Glomerular visceral epithelial cell (primary cell): ENCODE measurements at regions not wholly inside any gene's neighbourhood (a gene's known extent, or its start where the extent isn't known, plus 50 kb on each side); places are given as distances from the start of the nearest gene placed in this dataset.

Experiments
- DNase-seq: peaks from one replicate; pipeline ENCODE4 v3.0.0-alpha.2; 2016; ENCODE audit errors: extremely low spot score

DNA sequence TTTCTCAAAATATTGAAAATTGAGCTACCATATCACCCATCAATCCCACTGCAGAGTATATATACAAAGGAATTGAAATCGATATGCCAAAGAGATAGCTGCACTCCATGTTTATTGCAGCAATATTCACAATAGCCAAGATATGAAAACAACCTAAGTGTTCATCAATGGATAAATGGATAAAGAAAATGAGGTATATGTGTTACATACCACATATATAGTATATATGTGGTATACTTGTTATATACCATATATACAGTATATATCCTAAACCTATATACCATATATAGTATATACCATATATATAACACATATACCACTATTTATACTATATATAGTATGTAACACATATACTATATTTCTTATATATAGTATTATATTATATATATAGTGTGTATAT lies 313.3 kb downstream of the ZNF608 start:
- DNase-seq: no peak

- no peak for DNase-seq
Observed at GRCh38 chr5:124421584-124421983, 324.9 kb downstream of the ZNF608 start.

GRCh38 chr5:124420952-124421351 lies 325.5 kb downstream of the ZNF608 start:
- DNase-seq: no peak

- DNase-seq: no peak
Observed at GRCh38 chr5:124419531-124419930, 326.9 kb downstream of the ZNF608 start.

- DNase-seq: no peak
Observed at GRCh38 chr5:124418390-124418789, 328.0 kb downstream of the ZNF608 start.

DNA sequence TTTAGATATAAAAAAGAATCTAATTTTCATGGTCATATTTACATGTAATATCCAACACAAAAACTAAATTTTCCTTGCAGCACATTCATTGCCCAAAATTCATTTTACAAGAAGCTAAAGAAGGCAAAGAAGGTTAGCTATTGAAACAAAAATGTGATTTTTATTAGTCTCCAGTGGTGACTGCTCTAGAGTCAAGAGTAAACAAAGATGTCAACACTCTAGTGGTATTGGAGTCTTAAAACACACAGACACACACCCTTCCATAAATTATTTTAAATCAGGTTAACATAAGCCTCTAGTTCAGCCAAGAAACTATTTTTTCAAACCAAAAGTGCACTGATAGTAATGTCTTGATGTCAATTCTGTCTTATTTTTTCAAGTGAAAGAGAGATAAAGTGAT lies 329.2 kb downstream of the ZNF608 start:
- DNase-seq: no peak

GRCh38 chr5:124416627-124417026 lies 329.8 kb downstream of the ZNF608 start:
- no peak for DNase-seq

GRCh38 chr5:124414973-124415372 lies 331.5 kb downstream of the ZNF608 start:
- no peak for DNase-seq

DNA sequence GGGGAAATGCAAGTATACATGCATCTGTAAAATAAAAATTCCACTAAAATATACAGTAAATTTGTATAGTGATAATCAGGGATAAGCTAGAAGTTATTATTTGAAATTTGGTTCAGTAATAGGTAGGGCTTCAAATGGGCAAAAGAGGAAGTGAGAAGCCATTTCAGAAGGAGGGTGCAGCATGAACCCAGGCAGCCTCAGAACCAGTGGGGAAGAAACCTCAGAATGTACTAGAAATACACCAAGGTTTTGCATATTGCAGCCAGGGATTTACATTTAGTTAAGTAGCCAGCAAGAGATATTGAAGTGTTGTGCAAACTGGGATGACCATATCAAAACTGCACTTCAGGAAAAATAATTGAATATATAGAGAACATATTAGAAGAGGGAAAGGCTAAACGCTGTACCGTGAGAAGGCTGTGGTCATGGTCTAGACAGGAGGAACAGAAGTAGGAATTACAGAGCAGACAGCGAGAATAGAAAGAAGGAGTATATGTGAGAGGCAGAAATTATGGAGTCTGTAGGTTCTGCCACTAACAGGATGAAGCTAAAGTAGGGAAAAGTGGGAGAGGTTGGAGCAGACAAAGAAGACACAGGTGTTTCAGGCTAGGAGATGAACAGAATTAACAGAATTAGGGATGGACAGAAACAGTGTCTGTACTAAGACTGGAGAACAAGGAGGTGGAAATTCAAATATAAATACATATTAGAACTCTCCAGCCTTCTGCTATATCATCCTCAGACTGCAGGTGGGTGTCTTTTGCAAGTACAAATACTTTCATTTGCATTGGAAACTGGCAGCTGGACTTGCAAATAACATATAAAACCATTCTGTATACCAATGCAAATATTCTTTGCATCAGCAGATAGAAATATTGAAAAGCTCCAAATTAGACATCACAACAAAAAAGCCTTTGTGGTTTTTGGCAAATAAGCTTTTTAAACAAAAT lies 335.6 kb downstream of the ZNF608 start:
- no peak for DNase-seq

DNA sequence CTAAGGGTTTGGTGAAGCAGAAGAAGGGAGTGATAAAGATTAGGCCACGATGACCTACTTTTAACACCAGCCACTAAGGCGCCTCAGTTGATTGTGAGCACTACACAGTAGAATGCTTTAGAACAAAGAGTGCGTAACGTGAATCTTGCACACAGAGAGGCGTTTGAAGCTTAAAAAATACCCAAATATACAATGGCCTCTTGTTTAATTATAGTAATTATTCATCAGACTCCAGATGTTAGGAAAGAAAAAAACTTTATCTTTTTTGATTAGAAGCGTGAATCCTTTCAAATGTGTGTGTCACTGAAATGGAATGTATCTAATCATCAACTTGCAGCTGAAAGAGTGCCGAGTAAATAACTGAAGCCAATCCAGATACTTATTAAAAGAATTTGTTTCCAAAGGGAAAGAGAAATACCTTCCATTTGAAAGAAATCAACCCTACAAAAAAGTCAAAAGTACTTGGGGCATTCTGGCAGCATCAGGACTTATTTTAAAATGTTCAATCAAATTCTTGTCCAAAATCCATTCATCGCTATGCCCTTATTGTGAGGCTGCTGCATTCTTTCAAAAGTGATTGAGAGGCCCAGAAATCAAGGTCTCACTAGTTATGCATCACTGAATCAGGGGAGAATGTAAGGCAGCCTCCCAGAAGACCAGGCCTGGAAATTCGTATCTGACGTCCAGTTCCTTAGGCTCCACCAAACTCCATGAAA lies 337.5 kb downstream of the ZNF608 start:
- peak; percentile 42 for DNase-seq

GRCh38 chr5:124404796-124405195 lies 341.6 kb downstream of the ZNF608 start:
- DNase-seq: no peak

DNA sequence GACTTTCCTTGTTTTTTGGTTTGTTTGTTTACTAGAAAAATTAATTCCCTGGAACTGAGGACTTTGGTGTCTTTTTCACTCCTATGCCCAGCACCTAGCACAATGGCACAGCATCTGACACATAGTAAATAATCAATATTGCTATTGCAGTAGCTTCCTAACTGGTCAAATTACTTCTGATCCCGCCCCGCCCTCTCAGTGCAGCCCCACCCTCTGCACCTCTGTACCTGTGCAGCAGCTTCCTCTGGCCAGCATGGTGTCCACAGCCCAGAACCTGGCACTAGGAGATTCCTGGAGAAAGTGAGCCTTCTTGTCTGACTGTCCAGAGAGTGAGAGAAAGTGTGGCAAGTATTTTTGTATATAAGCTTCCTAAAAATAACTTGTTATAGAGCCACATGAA lies 343.2 kb downstream of the ZNF608 start:
- no peak for DNase-seq

DNA sequence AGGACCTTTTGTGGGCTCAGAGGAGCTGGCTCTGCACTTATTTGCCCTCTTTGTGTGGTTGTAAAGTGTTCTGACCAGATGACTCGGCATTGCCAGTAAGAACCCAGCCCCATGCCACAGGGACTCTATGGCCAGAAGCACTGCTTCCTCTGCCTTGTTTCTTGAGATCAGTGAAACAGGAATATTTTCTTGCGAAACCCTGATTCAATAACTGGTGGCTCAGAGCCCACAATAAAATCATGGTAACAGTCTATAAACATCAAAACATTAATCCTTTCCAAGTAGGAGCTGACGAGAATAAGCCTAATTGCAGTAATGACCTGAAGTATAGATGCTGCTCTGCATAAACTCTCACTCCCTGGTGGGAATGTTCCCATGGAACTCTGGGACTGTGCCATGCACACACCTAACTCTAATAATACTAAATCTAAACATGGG lies 344.3 kb downstream of the ZNF608 start:
- DNase-seq: peak; percentile 13

GRCh38 chr5:124401476-124402143 lies 344.8 kb downstream of the ZNF608 start:
- DNase-seq: no peak

DNA sequence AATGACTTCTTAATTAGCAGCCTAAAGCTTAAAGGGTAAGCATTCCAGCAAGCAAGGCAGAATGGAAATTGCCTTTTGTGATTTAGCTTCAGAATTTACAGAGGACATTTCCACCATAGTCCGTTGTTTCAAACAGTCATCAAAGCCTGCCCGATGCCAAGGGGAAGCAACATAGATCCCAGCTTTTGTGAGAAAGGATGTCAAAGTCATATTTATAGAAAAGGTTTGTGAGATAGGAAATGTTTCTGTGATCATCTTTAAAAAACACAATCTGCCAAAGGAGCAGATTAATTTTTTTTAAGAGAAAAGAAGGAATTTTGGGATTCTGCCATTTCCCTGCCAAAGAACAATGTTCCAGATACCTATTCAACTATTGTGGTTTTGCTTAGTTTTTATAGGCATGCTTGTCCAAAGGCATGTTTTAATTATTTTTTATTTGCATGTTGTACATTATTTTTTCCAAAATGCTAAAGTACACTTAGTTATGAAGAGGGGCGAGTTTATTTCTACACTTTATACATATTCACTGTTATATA lies 346.9 kb downstream of the ZNF608 start:
- no peak for DNase-seq

- DNase-seq: no peak
Observed at GRCh38 chr5:124398460-124398859, 348.0 kb downstream of the ZNF608 start.

GRCh38 chr5:124397317-124397716 lies 349.1 kb downstream of the ZNF608 start:
- DNase-seq: no peak

DNA sequence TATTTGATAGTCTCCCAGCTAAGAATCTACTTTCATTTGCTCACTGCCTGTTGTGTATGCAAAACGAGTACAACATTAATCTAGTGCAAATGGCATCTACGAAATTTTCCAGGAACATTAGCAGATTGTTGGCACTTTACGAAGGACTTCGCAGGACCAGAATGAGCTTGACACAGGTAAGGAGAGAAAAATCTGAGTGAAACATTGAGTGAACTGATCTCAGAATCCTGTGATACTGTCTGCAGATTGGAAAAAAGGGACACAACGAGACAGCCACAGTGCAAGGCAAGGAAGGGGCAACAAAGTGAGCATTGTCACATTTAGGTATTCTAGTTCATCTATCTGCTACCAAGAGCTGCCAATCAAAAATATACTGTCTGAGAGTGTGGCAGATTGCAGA lies 350.5 kb downstream of the ZNF608 start:
- no peak for DNase-seq

DNA sequence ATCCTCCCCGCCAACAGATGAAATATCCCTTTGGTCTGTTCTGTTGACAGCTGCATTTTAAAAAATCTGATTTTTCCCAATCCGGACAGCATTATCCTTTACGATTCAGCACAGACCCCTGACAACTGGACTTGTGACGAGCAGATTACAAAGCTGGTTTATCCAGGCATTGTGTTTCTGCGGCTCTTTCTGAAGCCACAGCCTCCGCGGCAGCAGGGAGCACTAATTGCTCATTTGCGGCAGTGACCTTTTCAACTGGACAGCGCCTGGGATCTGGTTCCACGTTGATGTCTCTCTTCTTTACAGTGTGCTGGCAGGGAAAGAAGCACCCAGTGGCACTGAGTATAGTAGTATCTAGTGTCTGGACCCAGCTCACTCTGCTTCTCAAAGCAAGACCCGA lies 351.2 kb downstream of the ZNF608 start:
- DNase-seq: no peak

GRCh38 chr5:124394700-124395245 lies 351.7 kb downstream of the ZNF608 start:
- DNase-seq: no peak

GRCh38 chr5:124393584-124394379 lies 352.7 kb downstream of the ZNF608 start:
- DNase-seq: no peak
